Sigmoid colon (tissue), 6 donors: ENCODE measurements at regions not wholly inside any gene's neighbourhood (a gene's known extent, or its start where the extent isn't known, plus 50 kb on each side); places are given as distances from the start of the nearest gene placed in this dataset.

Experiments used
- DNase-seq: peaks from one replicate; pipeline ENCODE4 v3.0.0-alpha.2; 2019
- H3K27ac ChIP-seq, 4 donors: fragments of 200-600 bp; sonication (generic); one replicate each; pipeline ENCODE4 v1.5.1; 2016 to 2019; ENCODE audit warnings: mild to moderate bottlenecking in 1 of 4
- H3K27me3 ChIP-seq, 3 donors: fragments of 200-600 bp; sonication (generic); one replicate each; pipeline ENCODE4 v1.5.1; 2019; ENCODE audit warnings: mild to moderate bottlenecking in 1 of 3
- H3K36me3 ChIP-seq, 4 donors: fragments of 200-600 bp; sonication (generic); one replicate each; pipeline ENCODE4 v1.5.1; 2016 to 2019
- H3K4me1 ChIP-seq, 4 donors: fragments of 200-600 bp; sonication (generic); one replicate each; pipeline ENCODE4 v1.5.1; 2017 to 2019
- H3K4me3 ChIP-seq, 4 donors: fragments of 200-600 bp; sonication (generic); one replicate each; pipeline ENCODE4 v1.5.1; 2017 to 2019; ENCODE audit warnings: mild to moderate bottlenecking in 2 of 4, moderate library complexity in 1 of 4
- H3K9me3 ChIP-seq, 4 donors: fragments of 200-600 bp in 3 of 4; sonication (generic) in 3 of 4; one replicate each; pipeline versions ENCODE4 v1.5.1 to v1.6.1; 2013 to 2019
- EP300 ChIP-seq, 4 donors: sonication (generic); formaldehyde crosslinking; IDR thresholded peaks; one replicate each; pipeline ENCODE4 v1.6.1; 2017; ENCODE audit warnings: antibody characterized with exemption in 4 of 4
- POLR2A ChIP-seq, 2 donors: fragments of 450-650 bp; IDR thresholded peaks; one replicate each; pipeline ENCODE4 v1.6.1; 2016; ENCODE audit warnings: antibody characterized with exemption in 2 of 2, mild to moderate bottlenecking in 2 of 2, moderate library complexity in 2 of 2
- POLR2AphosphoS5 ChIP-seq, 4 donors: sonication (generic); formaldehyde crosslinking; IDR thresholded peaks; one replicate each; pipeline ENCODE4 v1.6.1; 2017; ENCODE audit warnings: antibody characterized with exemption in 4 of 4
- WGBS, 2 donors: extraction: QIAGEN DNeasy Blood & Tissue Kit; methylation state at CpG; one replicate each; pipeline ENCODE4 v1.1.7; 2013; 5-methylcytosine and 5-hydroxymethylcytosine counted together
- intact Hi-C: fragments of 100-400 bp; cut with DNase I; formaldehyde crosslinking; loops from one replicate; pipeline ENCODE4 v1.15.1; 2023
- TF ChIP-seq, protein P1 (sequence below), 4 experiments: fragments of 450-650 bp in 3 of 4; fragments of 200-600 bp in 1 of 4; IDR thresholded peaks; one replicate each; pipeline ENCODE4 v1.5.1; 2016 to 2019; ENCODE audit warnings: antibody characterized with exemption in 4 of 4, mild to moderate bottlenecking in 3 of 4, moderate library complexity in 2 of 4
- donor health status: healthy with polysubstance abuse.
- donor health status: healthy.

DNA sequence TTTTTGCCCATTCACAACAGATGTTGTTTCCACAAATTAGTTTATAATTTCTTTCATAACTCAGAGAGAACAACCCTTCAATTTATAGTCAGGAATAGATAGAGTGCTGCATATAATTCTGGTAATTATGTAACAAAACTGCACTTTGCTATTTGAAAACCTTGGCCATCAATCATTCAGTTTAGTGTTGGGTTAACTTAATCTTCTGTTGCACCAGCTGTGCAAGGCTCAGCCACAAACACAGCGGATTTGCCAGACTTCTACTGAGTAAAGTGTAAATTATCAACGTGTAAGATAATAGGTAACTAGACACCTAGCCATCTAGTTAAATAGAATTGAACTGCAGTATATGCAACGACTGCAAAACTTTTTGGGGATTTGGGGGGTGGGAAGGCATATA lies 1064.3 kb upstream of the EPHA6 start:
- Histone ChIP-seq H3K9me3 (no peaks in the 10 kb centered on the region), H3K4me3 (no peak overlapping the region), H3K36me3 (no peaks in the 10 kb centered on the region), H3K27me3 (no peaks in the 10 kb centered on the region), H3K4me1 (no peaks in the 10 kb centered on the region), H3K27ac (no peak overlapping the region)
- WGBS, 2 donors: 17 to 50% methylated on average over 3 of the region's 3 CpGs
- intact Hi-C loops: no loop called here
- TF ChIP-seq POLR2AphosphoS5 (IDR thresholded peaks at IDR 0.05) (no peak), EP300 (IDR thresholded peaks at IDR 0.05) (no peak), POLR2A (IDR thresholded peaks at IDR 0.05) (no peak)
- TF ChIP-seq, protein P1, sequence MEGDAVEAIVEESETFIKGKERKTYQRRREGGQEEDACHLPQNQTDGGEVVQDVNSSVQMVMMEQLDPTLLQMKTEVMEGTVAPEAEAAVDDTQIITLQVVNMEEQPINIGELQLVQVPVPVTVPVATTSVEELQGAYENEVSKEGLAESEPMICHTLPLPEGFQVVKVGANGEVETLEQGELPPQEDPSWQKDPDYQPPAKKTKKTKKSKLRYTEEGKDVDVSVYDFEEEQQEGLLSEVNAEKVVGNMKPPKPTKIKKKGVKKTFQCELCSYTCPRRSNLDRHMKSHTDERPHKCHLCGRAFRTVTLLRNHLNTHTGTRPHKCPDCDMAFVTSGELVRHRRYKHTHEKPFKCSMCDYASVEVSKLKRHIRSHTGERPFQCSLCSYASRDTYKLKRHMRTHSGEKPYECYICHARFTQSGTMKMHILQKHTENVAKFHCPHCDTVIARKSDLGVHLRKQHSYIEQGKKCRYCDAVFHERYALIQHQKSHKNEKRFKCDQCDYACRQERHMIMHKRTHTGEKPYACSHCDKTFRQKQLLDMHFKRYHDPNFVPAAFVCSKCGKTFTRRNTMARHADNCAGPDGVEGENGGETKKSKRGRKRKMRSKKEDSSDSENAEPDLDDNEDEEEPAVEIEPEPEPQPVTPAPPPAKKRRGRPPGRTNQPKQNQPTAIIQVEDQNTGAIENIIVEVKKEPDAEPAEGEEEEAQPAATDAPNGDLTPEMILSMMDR (IDR thresholded peaks at IDR 0.05): no peak
- no peak for DNase-seq

DNA sequence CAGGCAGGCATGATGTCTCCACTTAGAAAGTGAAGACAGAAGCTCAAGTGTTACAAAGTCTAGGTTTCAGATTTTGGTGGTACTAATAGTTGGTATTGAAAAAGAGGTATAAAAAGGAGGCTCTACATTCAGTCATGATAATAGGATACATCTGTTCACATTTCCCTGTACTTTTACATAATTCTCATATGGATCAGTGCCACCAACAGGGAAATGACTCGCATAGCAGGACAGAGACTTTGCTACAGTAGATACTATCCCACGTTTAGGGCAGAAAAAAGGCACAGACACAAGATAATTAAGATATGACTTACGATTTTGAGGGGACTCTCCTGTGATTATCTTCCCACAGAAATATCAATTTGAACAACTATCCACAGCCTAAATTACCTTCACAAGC lies 1062.9 kb upstream of the EPHA6 start:
- DNase-seq: no peak
- Histone ChIP-seq H3K4me3 (no peak overlapping the region), H3K36me3 (no peaks in the 10 kb centered on the region), H3K27ac (no peak overlapping the region), H3K9me3 (no peaks in the 10 kb centered on the region), H3K4me1 (no peaks in the 10 kb centered on the region), H3K27me3 (no peaks in the 10 kb centered on the region)
- intact Hi-C loops: no loop called here
- 29 to 65% methylated on average over 3 of the region's 3 CpGs for WGBS, 2 donors
- no peak for TF ChIP-seq EP300 (IDR thresholded peaks at IDR 0.05)
- no peak for TF ChIP-seq POLR2AphosphoS5 (IDR thresholded peaks at IDR 0.05)
- TF ChIP-seq, protein P1 (IDR thresholded peaks at IDR 0.05): no peak
- no peak for TF ChIP-seq POLR2A (IDR thresholded peaks at IDR 0.05)

DNA sequence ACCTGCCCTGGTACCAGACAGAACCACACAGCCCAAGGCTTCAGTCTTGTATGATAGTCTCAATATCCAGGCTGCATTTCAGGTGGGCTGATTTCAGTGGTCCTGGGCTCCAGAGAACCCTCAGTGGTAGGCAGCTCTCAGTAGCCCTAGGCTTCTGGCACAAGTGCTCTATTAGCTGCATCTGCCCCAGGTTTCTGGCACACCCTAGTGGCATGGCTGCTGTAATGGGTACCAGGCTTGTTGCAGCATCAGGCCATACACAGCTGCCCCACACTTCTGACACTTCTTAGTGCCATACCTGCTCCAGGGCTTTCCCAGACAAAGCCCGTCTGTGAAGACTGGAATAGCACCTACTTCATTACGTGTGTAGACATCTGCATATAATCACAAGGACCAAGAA lies 1062.2 kb upstream of the EPHA6 start:
- no peaks in the 10 kb centered on the region for H3K27me3 ChIP-seq
- 90 to 94% methylated on average over 2 of the region's 2 CpGs for WGBS, 2 donors
- TF ChIP-seq POLR2A (IDR thresholded peaks at IDR 0.05) (no peak), POLR2AphosphoS5 (IDR thresholded peaks at IDR 0.05) (no peak), EP300 (IDR thresholded peaks at IDR 0.05) (no peak)
- TF ChIP-seq, protein P1 (IDR thresholded peaks at IDR 0.05): no peak

DNA sequence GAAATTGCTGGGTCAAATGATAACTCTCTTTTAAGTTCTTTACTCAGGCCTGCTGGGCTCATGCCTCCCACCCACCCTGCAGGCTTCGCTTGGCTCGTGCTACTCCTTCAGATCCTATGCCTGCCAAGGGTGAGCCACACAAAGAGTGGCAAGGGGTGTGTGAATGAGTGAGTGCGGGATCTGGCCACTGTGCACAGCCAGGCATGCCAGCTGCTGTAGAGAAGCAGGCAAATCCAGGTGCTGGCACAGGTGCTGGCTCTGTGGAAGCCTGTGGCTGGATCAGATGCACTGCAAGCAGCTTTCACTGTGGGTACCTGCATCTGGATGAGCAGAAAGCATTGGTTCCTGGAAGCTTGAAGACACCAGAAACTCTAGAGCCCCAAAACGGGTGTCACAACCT lies 1055.7 kb upstream of the EPHA6 start:
- Histone ChIP-seq H3K4me1 (no peaks in the 10 kb centered on the region), H3K36me3 (no peaks in the 10 kb centered on the region), H3K27me3 (no peaks in the 10 kb centered on the region), H3K9me3 (no peaks in the 10 kb centered on the region), H3K27ac (no peak overlapping the region), H3K4me3 (no peak overlapping the region)
- WGBS, 2 donors: 83 to 84% methylated on average over 4 of the region's 4 CpGs
- no peak for DNase-seq
- intact Hi-C loops: no loop called here
- TF ChIP-seq EP300 (IDR thresholded peaks at IDR 0.05): no peak
- no peak for TF ChIP-seq POLR2AphosphoS5 (IDR thresholded peaks at IDR 0.05)
- TF ChIP-seq, protein P1 (IDR thresholded peaks at IDR 0.05): no peak
- no peak for TF ChIP-seq POLR2A (IDR thresholded peaks at IDR 0.05)

More for the DNA sequence above, 1062.2 kb upstream of the EPHA6 start:
- intact Hi-C loops: no loop called here
- Histone ChIP-seq H3K9me3 (no peaks in the 10 kb centered on the region), H3K4me1 (no peaks in the 10 kb centered on the region), H3K36me3 (no peaks in the 10 kb centered on the region), H3K4me3 (no peak overlapping the region), H3K27ac (no peak overlapping the region)
- no peak for DNase-seq

DNA sequence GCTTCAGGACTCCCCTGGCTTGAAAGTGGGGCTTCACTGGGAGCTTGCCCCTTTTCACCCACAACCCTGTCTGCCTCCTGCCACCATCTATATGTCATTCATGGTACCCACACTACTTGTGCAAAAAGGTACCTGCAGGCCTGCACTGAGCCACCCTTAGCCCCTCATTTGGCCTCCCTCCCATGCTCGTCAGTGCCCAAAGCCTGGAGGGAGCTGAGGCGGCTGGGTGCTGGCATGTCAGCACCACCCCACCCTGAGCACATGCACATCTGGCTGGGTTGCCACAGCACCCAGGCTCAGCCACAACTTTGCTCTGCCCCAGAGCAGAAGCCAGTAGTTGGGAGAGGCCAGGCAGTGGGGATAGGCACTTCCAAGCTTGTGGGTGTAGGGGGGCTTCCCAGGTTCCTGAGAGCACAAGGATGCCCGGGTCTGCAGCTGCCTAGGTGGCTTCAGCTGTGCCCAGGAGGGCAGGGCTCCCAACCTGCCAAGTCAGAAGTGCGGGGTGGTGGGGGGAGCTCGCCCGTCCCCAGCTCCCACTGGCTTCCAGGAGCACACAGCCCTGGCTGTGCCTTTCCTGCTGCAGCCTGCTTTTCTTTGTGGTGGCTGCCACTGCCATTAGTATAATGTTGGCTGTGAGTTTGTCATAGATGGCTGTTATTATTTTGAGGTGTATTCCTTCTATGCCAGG lies 1054.6 kb upstream of the EPHA6 start:
- Histone ChIP-seq H3K27me3 (no peaks in the 10 kb centered on the region), H3K4me3 (no peak overlapping the region), H3K36me3 (no peaks in the 10 kb centered on the region), H3K4me1 (no peaks in the 10 kb centered on the region), H3K27ac (no peak overlapping the region), H3K9me3 (no peaks in the 10 kb centered on the region)
- no peak for TF ChIP-seq POLR2AphosphoS5 (IDR thresholded peaks at IDR 0.05)
- TF ChIP-seq POLR2A (IDR thresholded peaks at IDR 0.05): no peak
- TF ChIP-seq, protein P1 (IDR thresholded peaks at IDR 0.05): no peak
- TF ChIP-seq EP300 (IDR thresholded peaks at IDR 0.05): no peak
- intact Hi-C loops: no loop called here
- WGBS, 2 donors: 82 to 90% methylated on average over 6 of the region's 6 CpGs
- no peak for DNase-seq
